HepG2 (cell line): ENCODE measurements at regions not wholly inside any gene's neighbourhood (a gene's known extent, or its start where the extent isn't known, plus 50 kb on each side); places are given as distances from the start of the nearest gene placed in this dataset.
A peak's percentile ranks its signal among the peaks of the same experiment; 100 is the strongest.

Source experiments
- ATAC-seq: fragments of 200-7000 bp; cut with Tn5 transposase; 3 replicates; pipeline ENCODE4 v1.9.1; 2020; ENCODE audit warnings: mild to moderate bottlenecking, moderate library complexity
- BruUV-seq: library from RNA; stranded (reverse); fragments of 400-500 nt; replicated peaks from 2 replicates; lab custom pipeline; 2021; lab: Mats Ljungman, UMichigan
- CTCF ChIA-PET: fragments of 300-600 bp; formaldehyde crosslinking; extraction: SDS; loops from one replicate; lab custom pipeline; 2021; ENCODE audit warnings: low total read pairs, inconsistent platforms, low intra/inter-chr PET ratio; lab: Yijun Ruan, JAX
- POLR2A ChIA-PET: fragments of 350-600 bp; sonication (Branson Sonifier 250); formaldehyde crosslinking; loops from one replicate; lab custom pipeline; 2020; ENCODE audit warnings: antibody characterized with exemption, inconsistent platforms; lab: Yijun Ruan, JAX
- DNase-seq: peaks from one replicate; pipeline ENCODE4 v3.0.0-alpha.2; 2015; ENCODE audit warnings: low spot score
- FAIRE-seq: peaks from 3 replicates; lab custom pipeline; 2011; peaks lifted over from hg19 to GRCh38; lab: Jason Lieb, UNC
- H2AFZ ChIP-seq: one replicate; pipeline ENCODE4 v1.6.1; 2011; ENCODE audit warnings: low read length, inconsistent platforms
- H3K27ac ChIP-seq: fragments of 300-600 bp; 3 replicates; pipeline ENCODE4 v1.8.0; 2011; ENCODE audit warnings: mixed run types, mild to moderate bottlenecking, mixed read lengths, low read length, inconsistent platforms; ENCODE audit not compliant: insufficient read depth; ENCODE audit errors: extremely low read length
- H3K27me3 ChIP-seq, 2 experiments: fragments of 200-600 bp in 1 of 2; 2 replicates in 1 of 2; 3 replicates in 1 of 2; pipeline versions ENCODE4 v1.6.0 to v1.8.0; 2011; ENCODE audit warnings: low read length in 2 of 2, mild to moderate bottlenecking in 2 of 2, moderate library complexity in 2 of 2, inconsistent platforms in 1 of 2; ENCODE audit not compliant: insufficient read depth in 2 of 2, control insufficient read depth in 1 of 2
- H3K36me3 ChIP-seq, 2 experiments: fragments of 200-600 bp in 1 of 2; replicated peaks in 1 of 2; 2 replicates in 1 of 2; 3 replicates in 1 of 2; pipeline versions ENCODE4 v1.5.1 to v1.8.0; 2011; ENCODE audit warnings: low read length in 2 of 2, inconsistent platforms in 1 of 2; ENCODE audit not compliant: insufficient read depth in 2 of 2, control insufficient read depth in 1 of 2
- H3K4me1 ChIP-seq: 2 replicates; pipeline ENCODE4 v1.5.1; 2012; ENCODE audit warnings: low read length, inconsistent platforms; ENCODE audit not compliant: insufficient read depth
- H3K4me2 ChIP-seq: 2 replicates; pipeline ENCODE4 v1.6.0; 2011; ENCODE audit warnings: low read depth, low read length, inconsistent platforms
- H3K4me3 ChIP-seq, 3 experiments: fragments of 200-600 bp in 1 of 3; sonication (generic), shearing (Covaris generic) in 1 of 3; replicated peaks in 1 of 3; 2 replicates each; pipeline ENCODE4 v1.5.1; 2011 to 2016; ENCODE audit warnings: low read length in 3 of 3, inconsistent platforms in 2 of 3, low read depth in 2 of 3, mild to moderate bottlenecking in 2 of 3, control low read depth in 1 of 3, mixed read lengths in 1 of 3; ENCODE audit not compliant: insufficient read depth in 1 of 3
- H3K79me2 ChIP-seq: one replicate; pipeline ENCODE4 v1.6.1; 2011; ENCODE audit warnings: low read length, inconsistent platforms; ENCODE audit not compliant: insufficient read depth
- H3K9ac ChIP-seq: 2 replicates; pipeline ENCODE4 v1.6.0; 2011; ENCODE audit warnings: mild to moderate bottlenecking, low read depth, low read length, inconsistent platforms; ENCODE audit not compliant: insufficient read depth
- H3K9me3 ChIP-seq: 2 replicates; pipeline ENCODE4 v1.5.1; 2012; ENCODE audit warnings: mild to moderate bottlenecking, low read length
- H4K20me1 ChIP-seq: 2 replicates; pipeline ENCODE4 v1.6.0; 2011; ENCODE audit warnings: inconsistent platforms, mild to moderate bottlenecking, low read length, moderate library complexity; ENCODE audit not compliant: insufficient read depth
- ARID3A ChIP-seq: IDR thresholded peaks from 2 replicates; pipeline ENCODE4 v1.6.1; 2012; ENCODE audit warnings: low read depth, low read length, improper control_type of control experiment
- ATF7-NPFF ChIP-seq: sonication (generic); formaldehyde crosslinking; IDR thresholded peaks from 2 replicates; pipeline ENCODE4 v1.8.1; 2023; ENCODE audit warnings: mild to moderate bottlenecking, low read depth, missing genetic modification reagents, moderate library complexity
- CTCF ChIP-seq: sonication (generic); formaldehyde crosslinking; IDR thresholded peaks from 2 replicates; pipeline ENCODE4 v1.5.0; 2020; ENCODE audit warnings: mild to moderate bottlenecking, missing genetic modification reagents, moderate library complexity
- FOXP1 ChIP-seq, 2 experiments: fragments of 450-650 bp in 1 of 2; IDR thresholded peaks; 2 replicates each; pipeline ENCODE4 v1.6.1; 2017 to 2018; ENCODE audit warnings: antibody characterized with exemption in 1 of 2
- GTF3A ChIP-seq: sonication (generic); formaldehyde crosslinking; conservative IDR thresholded peaks from 2 replicates; pipeline ENCODE4 v1.4.0; 2020; ENCODE audit warnings: mild to moderate bottlenecking, missing genetic modification reagents
- SMC3 ChIP-seq: IDR thresholded peaks from 2 replicates; pipeline ENCODE4 v1.6.1; 2011; ENCODE audit warnings: low read length, improper control_type of control experiment
- STAG1 ChIP-seq: sonication (generic); formaldehyde crosslinking; IDR thresholded peaks from 2 replicates; pipeline ENCODE4 v1.4.0; 2020; ENCODE audit warnings: missing genetic modification reagents
- WGBS: methylation state at CpG from one replicate; pipeline ENCODE4 v1.1.6; 2017; ENCODE audit warnings: low lambda C conversion rate; 5-methylcytosine and 5-hydroxymethylcytosine counted together
- in situ Hi-C: cut with HindIII; loops from 2 replicates; pipeline ENCODE4 v1.10.0; 2017; ENCODE audit warnings: low pct_unique_long_range_greater_than_20kb; ENCODE audit not compliant: extremely low pct_ligation_motif_present
- intact Hi-C: fragments of 100-400 bp; cut with micrococcal nuclease; formaldehyde crosslinking; loops from one replicate; pipeline ENCODE4 v1.10.0; 2022; ENCODE audit not compliant: unreplicated experiment
- TF ChIP-seq, protein P1 (sequence below): sonication (generic); formaldehyde crosslinking; IDR thresholded peaks from 2 replicates; pipeline ENCODE4 v1.5.1; 2020; ENCODE audit warnings: mild to moderate bottlenecking, missing genetic modification reagents, borderline replicate concordance

GRCh38 chrY:12621454-12622081 lies 79.5 kb upstream of the USP9Y start:
- TF ChIP-seq GTF3A (CRISPR knock-in tag) (no peak), ATF7-NPFF (no peak), ARID3A (0 out of 2 replicates have a peak, but pooled peaks have one; percentile 47), FOXP1 (IDR thresholded peaks at IDR 0.05) (no peak), FOXP1 (CRISPR knock-in tag; IDR thresholded peaks at IDR 0.05) (no peak), SMC3 (peak; percentile 47; the same call in 1 of the 2 replicates), CTCF (CRISPR knock-in tag) (peak; percentile 54), STAG1 (CRISPR knock-in tag) (peak; percentile 65)
- TF ChIP-seq, protein P1, sequence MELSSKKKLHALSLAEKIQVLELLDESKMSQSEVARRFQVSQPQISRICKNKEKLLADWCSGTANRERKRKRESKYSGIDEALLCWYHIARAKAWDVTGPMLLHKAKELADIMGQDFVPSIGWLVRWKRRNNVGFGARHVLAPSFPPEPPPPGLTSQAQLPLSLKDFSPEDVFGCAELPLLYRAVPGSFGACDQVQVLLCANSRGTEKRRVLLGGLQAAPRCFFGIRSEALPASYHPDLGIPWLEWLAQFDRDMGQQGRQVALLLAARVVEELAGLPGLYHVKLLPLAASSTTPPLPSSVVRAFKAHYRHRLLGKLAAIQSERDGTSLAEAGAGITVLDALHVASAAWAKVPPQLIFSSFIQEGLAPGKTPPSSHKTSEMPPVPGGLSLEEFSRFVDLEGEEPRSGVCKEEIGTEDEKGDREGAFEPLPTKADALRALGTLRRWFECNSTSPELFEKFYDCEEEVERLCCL (CRISPR knock-in tag) = no peak
- TF ChIP-seq, all 625 proteins: peak for 4
- Histone ChIP-seq H4K20me1 (no peaks in the 10 kb centered on the region), H3K27me3 (no peaks in the 10 kb centered on the region), H2AFZ (no peak overlapping the region), H3K36me3 (no peaks in the 10 kb centered on the region), H3K27ac (no peak overlapping the region), H3K9me3 (no peaks in the 10 kb centered on the region), H3K4me1 (no peaks in the 10 kb centered on the region), H3K4me2 (0 out of 2 replicates have a peak overlapping the region, but pooled peaks have one; percentile 32), H3K4me3 (no peak overlapping the region), H3K79me2 (no peaks in the 10 kb centered on the region), H3K9ac (no peak overlapping the region)
- in situ Hi-C loops (loop anchor here (10.0 kb wide), 1 partner anchor 147 kb away; no protein-coding TSS in a partner anchor), intact Hi-C loops (no loop called here)
- WGBS = 0% methylated on average over 2 of the region's 16 CpGs
- POLR2A ChIA-PET = no interaction called here
- FAIRE-seq (peak; percentile 54), ATAC-seq (peak; percentile 86), DNase-seq (peak; percentile 11)
- CTCF ChIA-PET = interaction anchor here (1.0 kb wide), 1 partner anchor 142 kb away, joined by 3 read pairs; no protein-coding TSS in a partner anchor
- BruUV-seq = no TSS peak
